NCI-H510A treated with DMSO at 0.1 percent for 48 hours (cell line): ENCODE measurements at regions not wholly inside any gene's neighbourhood (a gene's known extent, or its start where the extent isn't known, plus 50 kb on each side); places are given as distances from the start of the nearest gene placed in this dataset.

Experiments used
- DNase-seq: peaks from one replicate; lab custom pipeline; 2025; lab: John Stamatoyannopoulos, UW

GRCh38 chr1:67560580-67561255 lies 124.3 kb upstream of the GADD45A start:
- no peak for DNase-seq

- DNase-seq, result peak; percentile 89
These were observed 123.3 kb upstream of the GADD45A start for GRCh38 chr1:67561704-67562113.

GRCh38 chr1:67563684-67564083 lies 121.3 kb upstream of the GADD45A start:
- DNase-seq, result no peak

GRCh38 chr1:67564193-67564592 lies 120.8 kb upstream of the GADD45A start:
- DNase-seq, result no peak

- no peak for DNase-seq
These were observed 118.1 kb upstream of the GADD45A start for GRCh38 chr1:67566803-67567377.

- DNase-seq, result no peak
These were observed 114.4 kb upstream of the GADD45A start for GRCh38 chr1:67570486-67571143.

- no peak for DNase-seq
These were observed 113.6 kb upstream of the GADD45A start for GRCh38 chr1:67571406-67571805.

GRCh38 chr1:67571901-67572593 lies 113.0 kb upstream of the GADD45A start:
- DNase-seq, result no peak

GRCh38 chr1:67572594-67573221 lies 112.3 kb upstream of the GADD45A start:
- peak; percentile 79 for DNase-seq

GRCh38 chr1:67573311-67573872 lies 111.6 kb upstream of the GADD45A start:
- DNase-seq, result no peak

- no peak for DNase-seq
These were observed 110.8 kb upstream of the GADD45A start for GRCh38 chr1:67574221-67574620.

- no peak for DNase-seq
These were observed 109.1 kb upstream of the GADD45A start for GRCh38 chr1:67575861-67576260.

- DNase-seq, result no peak
These were observed 108.5 kb upstream of the GADD45A start for GRCh38 chr1:67576474-67576873.

GRCh38 chr1:67577646-67578045 lies 107.4 kb upstream of the GADD45A start:
- no peak for DNase-seq

GRCh38 chr1:67578397-67579020 lies 106.5 kb upstream of the GADD45A start:
- peak; percentile 76 for DNase-seq

GRCh38 chr1:67579623-67580394 lies 105.2 kb upstream of the GADD45A start:
- DNase-seq, result no peak

- no peak for DNase-seq
These were observed 104.2 kb upstream of the GADD45A start for GRCh38 chr1:67580691-67581403.

- DNase-seq, result no peak
These were observed 102.2 kb upstream of the GADD45A start for GRCh38 chr1:67582625-67583461.

- no peak for DNase-seq
These were observed 101.5 kb upstream of the GADD45A start for GRCh38 chr1:67583462-67583950.
